HepG2 (cell line): ENCODE measurements at regions not wholly inside any gene's neighbourhood (a gene's known extent, or its start where the extent isn't known, plus 50 kb on each side); places are given as distances from the start of the nearest gene placed in this dataset.

Experiments
- ATAC-seq: fragments of 200-7000 bp; cut with Tn5 transposase; 3 replicates; pipeline ENCODE4 v1.9.1; 2020; ENCODE audit warnings: mild to moderate bottlenecking, moderate library complexity
- BruUV-seq: library from RNA; stranded (reverse); fragments of 400-500 nt; replicated peaks from 2 replicates; lab custom pipeline; 2021; lab: Mats Ljungman, UMichigan
- CTCF ChIA-PET: fragments of 300-600 bp; formaldehyde crosslinking; extraction: SDS; loops from one replicate; lab custom pipeline; 2021; ENCODE audit warnings: low total read pairs, inconsistent platforms, low intra/inter-chr PET ratio; lab: Yijun Ruan, JAX
- POLR2A ChIA-PET: fragments of 350-600 bp; sonication (Branson Sonifier 250); formaldehyde crosslinking; loops from one replicate; lab custom pipeline; 2020; ENCODE audit warnings: antibody characterized with exemption, inconsistent platforms; lab: Yijun Ruan, JAX
- DNase-seq: peaks from one replicate; pipeline ENCODE4 v3.0.0-alpha.2; 2015; ENCODE audit warnings: low spot score
- FAIRE-seq: peaks from 3 replicates; lab custom pipeline; 2011; peaks lifted over from hg19 to GRCh38; lab: Jason Lieb, UNC
- H2AFZ ChIP-seq: one replicate; pipeline ENCODE4 v1.6.1; 2011; ENCODE audit warnings: low read length, inconsistent platforms
- H3K27ac ChIP-seq: fragments of 300-600 bp; 3 replicates; pipeline ENCODE4 v1.8.0; 2011; ENCODE audit warnings: mixed run types, mild to moderate bottlenecking, mixed read lengths, low read length, inconsistent platforms; ENCODE audit not compliant: insufficient read depth; ENCODE audit errors: extremely low read length
- H3K27me3 ChIP-seq, 2 experiments: fragments of 200-600 bp in 1 of 2; 2 replicates in 1 of 2; 3 replicates in 1 of 2; pipeline versions ENCODE4 v1.6.0 to v1.8.0; 2011; ENCODE audit warnings: low read length in 2 of 2, mild to moderate bottlenecking in 2 of 2, moderate library complexity in 2 of 2, inconsistent platforms in 1 of 2; ENCODE audit not compliant: insufficient read depth in 2 of 2, control insufficient read depth in 1 of 2
- H3K36me3 ChIP-seq, 2 experiments: fragments of 200-600 bp in 1 of 2; replicated peaks in 1 of 2; 2 replicates in 1 of 2; 3 replicates in 1 of 2; pipeline versions ENCODE4 v1.5.1 to v1.8.0; 2011; ENCODE audit warnings: low read length in 2 of 2, inconsistent platforms in 1 of 2; ENCODE audit not compliant: insufficient read depth in 2 of 2, control insufficient read depth in 1 of 2
- H3K4me1 ChIP-seq: 2 replicates; pipeline ENCODE4 v1.5.1; 2012; ENCODE audit warnings: low read length, inconsistent platforms; ENCODE audit not compliant: insufficient read depth
- H3K4me2 ChIP-seq: 2 replicates; pipeline ENCODE4 v1.6.0; 2011; ENCODE audit warnings: low read depth, low read length, inconsistent platforms
- H3K4me3 ChIP-seq, 3 experiments: fragments of 200-600 bp in 1 of 3; sonication (generic), shearing (Covaris generic) in 1 of 3; replicated peaks in 1 of 3; 2 replicates each; pipeline ENCODE4 v1.5.1; 2011 to 2016; ENCODE audit warnings: low read length in 3 of 3, inconsistent platforms in 2 of 3, low read depth in 2 of 3, mild to moderate bottlenecking in 2 of 3, control low read depth in 1 of 3, mixed read lengths in 1 of 3; ENCODE audit not compliant: insufficient read depth in 1 of 3
- H3K79me2 ChIP-seq: one replicate; pipeline ENCODE4 v1.6.1; 2011; ENCODE audit warnings: low read length, inconsistent platforms; ENCODE audit not compliant: insufficient read depth
- H3K9ac ChIP-seq: 2 replicates; pipeline ENCODE4 v1.6.0; 2011; ENCODE audit warnings: mild to moderate bottlenecking, low read depth, low read length, inconsistent platforms; ENCODE audit not compliant: insufficient read depth
- H3K9me3 ChIP-seq: 2 replicates; pipeline ENCODE4 v1.5.1; 2012; ENCODE audit warnings: mild to moderate bottlenecking, low read length
- H4K20me1 ChIP-seq: 2 replicates; pipeline ENCODE4 v1.6.0; 2011; ENCODE audit warnings: inconsistent platforms, mild to moderate bottlenecking, low read length, moderate library complexity; ENCODE audit not compliant: insufficient read depth
- CBX2 ChIP-seq, 2 experiments: fragments of 200-600 bp in 1 of 2; sonication (generic); formaldehyde crosslinking in 1 of 2; IDR thresholded peaks; 2 replicates each; pipeline versions ENCODE4 v1.7.0 to v1.8.1; 2018 to 2022; ENCODE audit warnings: low read depth in 2 of 2, low read length in 1 of 2, mild to moderate bottlenecking in 1 of 2, missing genetic modification reagents in 1 of 2
- HMGA1 ChIP-seq: sonication (generic); formaldehyde crosslinking; conservative IDR thresholded peaks from 2 replicates; pipeline ENCODE4 v1.4.0; 2020; ENCODE audit warnings: missing genetic modification reagents
- HNRNPK ChIP-seq: fragments of 200-400 bp; formaldehyde crosslinking; IDR thresholded peaks from 2 replicates; pipeline ENCODE4 v1.6.1; 2018; ENCODE audit warnings: low read length, low read depth, moderate library complexity, mild to moderate bottlenecking; ENCODE audit not compliant: poor library complexity, severe bottlenecking
- HNRNPUL1 ChIP-seq: fragments of 200-400 bp; formaldehyde crosslinking; IDR thresholded peaks from 2 replicates; pipeline ENCODE4 v1.6.1; 2017; ENCODE audit warnings: low read depth, mild to moderate bottlenecking, low read length, moderate library complexity
- SATB2 ChIP-seq: sonication (generic); formaldehyde crosslinking; IDR thresholded peaks from 2 replicates; pipeline ENCODE4 v1.5.0; 2020; ENCODE audit warnings: missing genetic modification reagents
- U2AF2 ChIP-seq: fragments of 200-400 bp; formaldehyde crosslinking; IDR thresholded peaks from 2 replicates; pipeline ENCODE4 v1.6.1; 2017; ENCODE audit warnings: low read depth, mild to moderate bottlenecking, low read length
- ZIK1 ChIP-seq: sonication (generic); formaldehyde crosslinking; IDR thresholded peaks from 2 replicates; pipeline ENCODE4 v1.5.0; 2020; ENCODE audit warnings: mild to moderate bottlenecking, low read depth, missing genetic modification reagents, borderline replicate concordance
- ZNF562 ChIP-seq: sonication (generic); formaldehyde crosslinking; IDR thresholded peaks from 2 replicates; pipeline ENCODE4 v1.8.0; 2022; ENCODE audit warnings: missing genetic modification reagents, borderline replicate concordance
- in situ Hi-C: cut with HindIII; loops from 2 replicates; pipeline ENCODE4 v1.10.0; 2017; ENCODE audit warnings: low pct_unique_long_range_greater_than_20kb; ENCODE audit not compliant: extremely low pct_ligation_motif_present
- intact Hi-C: fragments of 100-400 bp; cut with micrococcal nuclease; formaldehyde crosslinking; loops from one replicate; pipeline ENCODE4 v1.10.0; 2022; ENCODE audit not compliant: unreplicated experiment
- TF ChIP-seq, protein P1 (sequence below), 2 experiments: IDR thresholded peaks; 2 replicates each; pipeline ENCODE4 v1.6.1; 2011 to 2012; ENCODE audit warnings: low read length in 2 of 2, borderline replicate concordance in 1 of 2, low read depth in 1 of 2, mild to moderate bottlenecking in 1 of 2, moderate library complexity in 1 of 2
- TF ChIP-seq, protein P2 (sequence below): sonication (generic); formaldehyde crosslinking; IDR thresholded peaks from 2 replicates; pipeline ENCODE4 v1.5.1; 2020; ENCODE audit warnings: mild to moderate bottlenecking, missing genetic modification reagents
- TF ChIP-seq, protein P3 (sequence below): sonication (generic); formaldehyde crosslinking; IDR thresholded peaks from 2 replicates; pipeline ENCODE4 v1.9.0; 2021; ENCODE audit warnings: missing genetic modification reagents, borderline replicate concordance

DNA sequence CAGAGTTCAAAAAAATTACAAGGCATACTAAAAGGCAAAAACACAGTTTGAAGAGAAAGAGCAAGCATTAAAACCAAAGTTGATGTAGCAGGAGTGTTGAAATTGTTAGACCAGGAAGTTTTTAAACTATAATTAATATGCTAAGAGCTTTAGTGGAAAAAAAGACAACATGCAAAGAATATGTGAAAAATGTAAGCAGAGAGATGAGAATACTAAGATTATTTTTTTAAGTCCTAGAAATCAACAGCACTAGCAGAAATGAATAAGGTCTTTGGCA, 192.6 kb downstream of the ERMARD start:
- BruUV-seq, result no TSS peak
- POLR2A ChIA-PET, result no interaction called here
- FAIRE-seq, result no peak

More for the DNA sequence above, 192.6 kb downstream of the ERMARD start:
- ATAC-seq, result no peak
- intact Hi-C loops (no loop called here), in situ Hi-C loops (no loop called here)
- Histone ChIP-seq H3K36me3 (no peaks in the 10 kb centered on the region), H2AFZ (no peak overlapping the region), H3K4me2 (no peak overlapping the region), H3K79me2 (no peaks in the 10 kb centered on the region), H4K20me1 (no peaks in the 10 kb centered on the region), H3K27me3 (peaks cover 4 to 40% of the 10 kb centered on the region in 2 experiments; a peak in 4 of 5 replicates), H3K27ac (no peak overlapping the region), H3K9me3 (no peaks in the 10 kb centered on the region), H3K4me3 (no peak overlapping the region), H3K9ac (no peak overlapping the region), H3K4me1 (no peaks in the 10 kb centered on the region)
- DNase-seq, result no peak
- TF ChIP-seq ZIK1 (CRISPR knock-in tag), result no peak
- TF ChIP-seq, protein P1, sequence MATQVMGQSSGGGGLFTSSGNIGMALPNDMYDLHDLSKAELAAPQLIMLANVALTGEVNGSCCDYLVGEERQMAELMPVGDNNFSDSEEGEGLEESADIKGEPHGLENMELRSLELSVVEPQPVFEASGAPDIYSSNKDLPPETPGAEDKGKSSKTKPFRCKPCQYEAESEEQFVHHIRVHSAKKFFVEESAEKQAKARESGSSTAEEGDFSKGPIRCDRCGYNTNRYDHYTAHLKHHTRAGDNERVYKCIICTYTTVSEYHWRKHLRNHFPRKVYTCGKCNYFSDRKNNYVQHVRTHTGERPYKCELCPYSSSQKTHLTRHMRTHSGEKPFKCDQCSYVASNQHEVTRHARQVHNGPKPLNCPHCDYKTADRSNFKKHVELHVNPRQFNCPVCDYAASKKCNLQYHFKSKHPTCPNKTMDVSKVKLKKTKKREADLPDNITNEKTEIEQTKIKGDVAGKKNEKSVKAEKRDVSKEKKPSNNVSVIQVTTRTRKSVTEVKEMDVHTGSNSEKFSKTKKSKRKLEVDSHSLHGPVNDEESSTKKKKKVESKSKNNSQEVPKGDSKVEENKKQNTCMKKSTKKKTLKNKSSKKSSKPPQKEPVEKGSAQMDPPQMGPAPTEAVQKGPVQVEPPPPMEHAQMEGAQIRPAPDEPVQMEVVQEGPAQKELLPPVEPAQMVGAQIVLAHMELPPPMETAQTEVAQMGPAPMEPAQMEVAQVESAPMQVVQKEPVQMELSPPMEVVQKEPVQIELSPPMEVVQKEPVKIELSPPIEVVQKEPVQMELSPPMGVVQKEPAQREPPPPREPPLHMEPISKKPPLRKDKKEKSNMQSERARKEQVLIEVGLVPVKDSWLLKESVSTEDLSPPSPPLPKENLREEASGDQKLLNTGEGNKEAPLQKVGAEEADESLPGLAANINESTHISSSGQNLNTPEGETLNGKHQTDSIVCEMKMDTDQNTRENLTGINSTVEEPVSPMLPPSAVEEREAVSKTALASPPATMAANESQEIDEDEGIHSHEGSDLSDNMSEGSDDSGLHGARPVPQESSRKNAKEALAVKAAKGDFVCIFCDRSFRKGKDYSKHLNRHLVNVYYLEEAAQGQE (IDR thresholded peaks at IDR 0.05; ENCODE audit: borderline replicate concordance in 1 of 2, low read depth in 1 of 2, low read length in 2 of 2), result no peak
- TF ChIP-seq, protein P2, sequence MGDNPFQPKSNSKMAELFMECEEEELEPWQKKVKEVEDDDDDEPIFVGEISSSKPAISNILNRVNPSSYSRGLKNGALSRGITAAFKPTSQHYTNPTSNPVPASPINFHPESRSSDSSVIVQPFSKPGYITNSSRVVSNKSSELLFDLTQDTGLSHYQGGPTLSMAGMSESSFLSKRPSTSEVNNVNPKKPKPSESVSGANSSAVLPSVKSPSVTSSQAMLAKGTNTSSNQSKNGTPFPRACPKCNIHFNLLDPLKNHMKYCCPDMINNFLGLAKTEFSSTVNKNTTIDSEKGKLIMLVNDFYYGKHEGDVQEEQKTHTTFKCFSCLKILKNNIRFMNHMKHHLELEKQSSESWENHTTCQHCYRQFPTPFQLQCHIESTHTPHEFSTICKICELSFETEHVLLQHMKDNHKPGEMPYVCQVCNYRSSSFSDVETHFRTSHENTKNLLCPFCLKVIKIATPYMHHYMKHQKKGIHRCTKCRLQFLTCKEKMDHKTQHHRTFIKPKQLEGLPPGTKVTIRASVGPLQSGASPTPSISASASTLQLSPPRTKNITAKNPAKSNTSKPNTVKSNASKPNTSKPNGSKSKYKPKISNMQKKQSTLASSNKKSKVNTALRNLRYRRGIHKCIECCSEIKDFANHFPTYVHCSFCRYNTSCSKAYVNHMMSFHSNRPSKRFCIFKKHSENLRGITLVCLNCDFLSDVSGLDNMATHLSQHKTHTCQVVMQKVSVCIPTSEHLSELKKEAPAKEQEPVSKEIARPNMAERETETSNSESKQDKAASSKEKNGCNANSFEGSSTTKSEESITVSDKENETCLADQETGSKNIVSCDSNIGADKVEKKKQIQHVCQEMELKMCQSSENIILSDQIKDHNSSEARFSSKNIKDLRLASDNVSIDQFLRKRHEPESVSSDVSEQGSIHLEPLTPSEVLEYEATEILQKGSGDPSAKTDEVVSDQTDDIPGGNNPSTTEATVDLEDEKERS (CRISPR knock-in tag), result no peak
- no peak for TF ChIP-seq U2AF2
- no peak for TF ChIP-seq HNRNPK
- TF ChIP-seq, protein P3, sequence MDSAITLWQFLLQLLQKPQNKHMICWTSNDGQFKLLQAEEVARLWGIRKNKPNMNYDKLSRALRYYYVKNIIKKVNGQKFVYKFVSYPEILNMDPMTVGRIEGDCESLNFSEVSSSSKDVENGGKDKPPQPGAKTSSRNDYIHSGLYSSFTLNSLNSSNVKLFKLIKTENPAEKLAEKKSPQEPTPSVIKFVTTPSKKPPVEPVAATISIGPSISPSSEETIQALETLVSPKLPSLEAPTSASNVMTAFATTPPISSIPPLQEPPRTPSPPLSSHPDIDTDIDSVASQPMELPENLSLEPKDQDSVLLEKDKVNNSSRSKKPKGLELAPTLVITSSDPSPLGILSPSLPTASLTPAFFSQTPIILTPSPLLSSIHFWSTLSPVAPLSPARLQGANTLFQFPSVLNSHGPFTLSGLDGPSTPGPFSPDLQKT (CRISPR knock-in tag), result no peak
- no peak for TF ChIP-seq HNRNPUL1
- no peak for TF ChIP-seq SATB2 (CRISPR knock-in tag)
- TF ChIP-seq ZNF562 (CRISPR knock-in tag), result no peak
- TF ChIP-seq CBX2 (IDR thresholded peaks at IDR 0.05; ENCODE audit: low read depth, low read length), result no peak
- no peak for TF ChIP-seq CBX2 (CRISPR knock-in tag; IDR thresholded peaks at IDR 0.05; ENCODE audit: low read depth)
- TF ChIP-seq HMGA1, result no peak
- CTCF ChIA-PET, result no interaction called here
